ENCODE measurements at regions not wholly inside any gene's neighbourhood (a gene's known extent, or its start where the extent isn't known, plus 50 kb on each side); places are given as distances from the start of the nearest gene placed in this dataset.

DNA sequence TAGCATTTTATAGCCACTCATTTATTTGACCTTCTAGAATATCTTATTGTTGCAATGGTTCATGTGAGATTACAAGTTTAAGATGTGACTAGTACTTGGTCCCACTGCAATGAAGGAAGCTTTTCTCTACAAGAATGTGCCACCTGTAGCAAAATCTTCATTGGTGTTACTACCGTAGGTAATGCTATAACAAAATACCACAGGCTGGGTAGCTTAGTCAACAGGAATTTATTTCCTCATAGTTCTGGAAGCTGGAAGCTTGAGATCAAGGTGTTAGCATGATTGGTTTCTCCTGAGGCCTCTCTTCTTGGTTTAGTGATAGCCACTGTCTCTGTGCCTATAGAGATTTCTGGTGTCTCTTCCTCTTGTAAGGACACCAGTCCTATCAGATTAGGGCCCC lies 441.0 kb downstream of the GPM6A start:
- Mint-ChIP-seq H3K4me1 (no peaks in the 10 kb centered on the region), H3K27me3 (no peaks in the 10 kb centered on the region), H3K27ac (no peak overlapping the region), H3K9me3 (peaks cover 0 to 3% (median 0%) of the 10 kb centered on the region in 3 donors), H3K4me3 (no peak overlapping the region), H3K36me3 (no peaks in the 10 kb centered on the region)
- no peaks in the 10 kb centered on the region for H3K27me3 ChIP-seq (replicated peaks in 1 of 2; ENCODE audit: control insufficient read depth in 2 of 2, extremely low read depth in 1 of 2, insufficient read depth in 2 of 2, low read length in 1 of 2)
- POLR2A ChIA-PET = no interaction called here
- no peaks in the 10 kb centered on the region for H3K9me3 ChIP-seq
- no CpG with 5 or more reads among the region's 1 CpG for WGBS (ENCODE audit: insufficient coverage)
- H3K4me1 ChIP-seq (ENCODE audit: control insufficient read depth in 1 of 2, extremely low read depth in 1 of 2, insufficient read depth in 2 of 2, low read length in 2 of 2) = no peaks in the 10 kb centered on the region
- CTCF ChIA-PET = no interaction called here
- ATAC-seq (replicated peaks in 1 of 4) (no peak), DNase-seq (no peak)
- no peak overlapping the region for H3K4me3 ChIP-seq (ENCODE audit: control insufficient read depth in 1 of 2, extremely low read depth in 1 of 2, low read length in 1 of 2)
- no peak overlapping the region for H3K27ac ChIP-seq (ENCODE audit: low read length)
- H3K36me3 ChIP-seq (ENCODE audit: control insufficient read depth in 2 of 2, extremely low read depth in 1 of 2, insufficient read depth in 1 of 2, low read length in 1 of 2) = no peaks in the 10 kb centered on the region

DNA sequence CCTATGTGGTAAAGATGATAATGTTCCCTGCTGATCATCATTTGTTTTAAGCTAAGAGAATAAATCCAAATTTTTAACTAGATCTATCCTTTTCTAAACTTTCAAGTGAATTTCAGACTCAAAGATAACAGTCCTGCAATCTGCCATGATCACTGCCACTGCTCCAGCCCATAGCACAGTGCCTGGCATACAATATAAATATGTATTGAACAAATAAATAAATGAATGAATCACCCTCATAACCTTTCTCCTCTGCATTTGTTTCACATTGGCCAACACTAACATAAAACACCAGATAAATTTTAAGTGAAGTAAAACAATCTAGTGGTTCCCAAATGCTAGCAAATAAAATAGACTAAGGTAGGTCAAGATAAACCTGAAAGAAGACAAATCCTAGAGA lies 439.0 kb downstream of the GPM6A start:
- no peak overlapping the region for H3K27ac Mint-ChIP-seq
- no peaks in the 10 kb centered on the region for H3K4me1 Mint-ChIP-seq
- Histone ChIP-seq H3K27me3 (replicated peaks in 1 of 2; ENCODE audit: control insufficient read depth in 2 of 2, extremely low read depth in 1 of 2, insufficient read depth in 2 of 2, low read length in 1 of 2) (no peaks in the 10 kb centered on the region), H3K36me3 (ENCODE audit: control insufficient read depth in 2 of 2, extremely low read depth in 1 of 2, insufficient read depth in 1 of 2, low read length in 1 of 2) (no peaks in the 10 kb centered on the region), H3K9me3 (no peaks in the 10 kb centered on the region), H3K4me1 (ENCODE audit: control insufficient read depth in 1 of 2, extremely low read depth in 1 of 2, insufficient read depth in 2 of 2, low read length in 2 of 2) (no peaks in the 10 kb centered on the region), H3K4me3 (ENCODE audit: control insufficient read depth in 1 of 2, extremely low read depth in 1 of 2, low read length in 1 of 2) (no peak overlapping the region), H3K27ac (ENCODE audit: low read length) (no peak overlapping the region)
- no peaks in the 10 kb centered on the region for H3K27me3 Mint-ChIP-seq
- H3K9me3 Mint-ChIP-seq = no peaks in the 10 kb centered on the region
- DNase-seq (no peak), ATAC-seq (replicated peaks in 1 of 4) (no peak)
- no peaks in the 10 kb centered on the region for H3K36me3 Mint-ChIP-seq
- ChIA-PET CTCF (no interaction called here), POLR2A (no interaction called here)
- no peak overlapping the region for H3K4me3 Mint-ChIP-seq

DNA sequence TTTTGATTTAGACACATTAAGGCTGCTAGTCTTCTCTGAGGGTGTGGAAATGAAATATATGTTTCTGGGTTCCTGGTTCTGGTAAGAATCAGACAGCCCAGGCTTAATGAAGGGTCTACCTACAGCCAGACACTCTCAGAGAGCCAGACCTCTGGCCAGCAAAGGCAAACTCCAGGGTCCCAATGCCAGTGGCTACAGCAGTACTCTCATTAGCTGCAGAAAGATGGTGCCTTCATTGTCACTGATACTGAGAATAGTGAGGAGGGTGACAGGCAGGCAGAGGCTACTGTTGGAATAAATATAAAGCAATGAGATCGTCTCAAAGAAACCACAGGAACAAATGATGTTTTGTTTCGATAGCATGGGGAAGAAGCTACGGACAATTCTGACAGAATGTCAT lies 437.6 kb downstream of the GPM6A start:
- no peak overlapping the region for H3K4me3 Mint-ChIP-seq
- H3K36me3 Mint-ChIP-seq = no peaks in the 10 kb centered on the region
- CTCF ChIA-PET = no interaction called here

DNA sequence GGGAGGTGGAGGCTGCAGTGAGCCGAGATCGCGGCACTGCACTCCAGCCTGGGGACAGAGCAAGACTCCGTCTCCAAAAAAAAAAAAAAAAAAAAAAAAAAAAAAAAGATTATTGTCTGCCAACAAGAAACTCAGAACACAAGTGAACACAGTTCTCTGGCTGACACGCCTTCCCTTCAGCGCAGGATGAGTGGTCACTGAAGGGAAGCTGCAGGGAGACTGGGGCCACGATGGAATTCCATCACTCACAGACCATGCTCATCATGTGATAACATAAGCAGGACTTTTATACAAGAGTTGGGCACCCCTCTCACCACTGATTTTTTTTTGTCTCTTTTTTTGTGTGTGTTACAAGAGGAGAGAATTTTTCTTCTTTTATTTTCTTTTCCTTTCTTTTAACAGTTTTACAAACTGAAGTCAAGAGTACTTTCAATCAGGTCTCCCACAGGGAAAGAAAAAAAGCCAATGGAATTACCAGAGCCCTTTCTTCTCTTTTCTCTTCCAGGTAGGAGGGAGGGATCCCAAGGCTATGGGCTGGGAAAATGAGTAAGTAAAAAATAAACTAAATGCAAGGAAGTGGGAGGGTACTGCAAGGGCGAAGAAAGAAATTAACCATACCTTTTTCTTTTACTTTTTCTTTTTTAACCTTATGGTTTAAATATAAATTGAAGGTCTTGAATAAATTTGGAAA lies 435.6 kb downstream of the GPM6A start:
- POLR2A ChIA-PET = no interaction called here
- no peak overlapping the region for H3K27ac ChIP-seq (ENCODE audit: low read length)

More for the DNA sequence above, 437.6 kb downstream of the GPM6A start:
- Mint-ChIP-seq H3K27me3 (no peaks in the 10 kb centered on the region), H3K27ac (no peak overlapping the region), H3K9me3 (no peaks in the 10 kb centered on the region), H3K4me1 (no peaks in the 10 kb centered on the region)
- Histone ChIP-seq H3K9me3 (no peaks in the 10 kb centered on the region), H3K27ac (ENCODE audit: low read length) (no peak overlapping the region), H3K4me3 (ENCODE audit: control insufficient read depth in 1 of 2, extremely low read depth in 1 of 2, low read length in 1 of 2) (no peak overlapping the region), H3K4me1 (ENCODE audit: control insufficient read depth in 1 of 2, extremely low read depth in 1 of 2, insufficient read depth in 2 of 2, low read length in 2 of 2) (no peaks in the 10 kb centered on the region), H3K27me3 (replicated peaks in 1 of 2; ENCODE audit: control insufficient read depth in 2 of 2, extremely low read depth in 1 of 2, insufficient read depth in 2 of 2, low read length in 1 of 2) (no peaks in the 10 kb centered on the region), H3K36me3 (ENCODE audit: control insufficient read depth in 2 of 2, extremely low read depth in 1 of 2, insufficient read depth in 1 of 2, low read length in 1 of 2) (no peaks in the 10 kb centered on the region)
- 97% methylated on average over 3 of the region's 3 CpGs for WGBS (ENCODE audit: insufficient coverage)
- ATAC-seq (replicated peaks in 1 of 4) (no peak), DNase-seq (no peak)
- POLR2A ChIA-PET = no interaction called here

DNA sequence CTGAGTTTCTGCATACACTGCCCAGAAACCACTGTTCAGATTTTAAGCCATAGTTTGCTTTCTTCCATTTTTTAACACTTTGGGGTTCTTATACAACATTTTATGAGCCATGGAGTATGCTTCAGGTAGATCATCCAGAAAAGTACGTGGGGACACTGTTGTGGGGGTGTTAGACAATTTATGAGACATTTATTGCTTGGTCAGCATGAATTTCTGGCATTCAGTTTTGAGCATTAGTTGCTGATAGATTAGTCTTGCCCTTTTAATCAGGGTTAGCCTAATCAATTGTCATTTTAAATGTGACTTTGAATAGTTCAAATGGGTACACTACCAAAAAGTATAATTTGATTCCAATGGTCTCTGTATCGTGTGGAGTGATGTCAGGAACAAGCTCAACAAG lies 434.9 kb downstream of the GPM6A start:
- no peaks in the 10 kb centered on the region for H3K36me3 ChIP-seq (ENCODE audit: control insufficient read depth in 2 of 2, extremely low read depth in 1 of 2, insufficient read depth in 1 of 2, low read length in 1 of 2)
- CTCF ChIA-PET = no interaction called here
- 17% methylated on average over 1 of the region's 2 CpGs for WGBS (ENCODE audit: insufficient coverage)
- POLR2A ChIA-PET = no interaction called here
- no peaks in the 10 kb centered on the region for H3K27me3 Mint-ChIP-seq
- H3K27ac ChIP-seq (ENCODE audit: low read length) = no peak overlapping the region
- H3K9me3 ChIP-seq = no peaks in the 10 kb centered on the region
- H3K4me3 ChIP-seq (ENCODE audit: control insufficient read depth in 1 of 2, extremely low read depth in 1 of 2, low read length in 1 of 2) = no peak overlapping the region
- H3K9me3 Mint-ChIP-seq = no peaks in the 10 kb centered on the region
- no peaks in the 10 kb centered on the region for H3K4me1 ChIP-seq (ENCODE audit: control insufficient read depth in 1 of 2, extremely low read depth in 1 of 2, insufficient read depth in 2 of 2, low read length in 2 of 2)
- no peaks in the 10 kb centered on the region for H3K4me1 Mint-ChIP-seq
- H3K4me3 Mint-ChIP-seq = no peak overlapping the region
- DNase-seq (no peak), ATAC-seq (replicated peaks in 1 of 4) (no peak)
- H3K36me3 Mint-ChIP-seq = no peaks in the 10 kb centered on the region
- no peaks in the 10 kb centered on the region for H3K27me3 ChIP-seq (replicated peaks in 1 of 2; ENCODE audit: control insufficient read depth in 2 of 2, extremely low read depth in 1 of 2, insufficient read depth in 2 of 2, low read length in 1 of 2)
- H3K27ac Mint-ChIP-seq = no peak overlapping the region

More for the DNA sequence above, 435.6 kb downstream of the GPM6A start:
- Mint-ChIP-seq H3K9me3 (no peaks in the 10 kb centered on the region), H3K36me3 (no peaks in the 10 kb centered on the region), H3K27me3 (no peaks in the 10 kb centered on the region), H3K4me3 (no peak overlapping the region), H3K27ac (no peak overlapping the region), H3K4me1 (no peaks in the 10 kb centered on the region)
- ATAC-seq (replicated peaks in 1 of 4) = no peak
- WGBS (ENCODE audit: insufficient coverage) = 100% methylated on average over 2 of the region's 8 CpGs
- CTCF ChIA-PET = no interaction called here
- Histone ChIP-seq H3K36me3 (ENCODE audit: control insufficient read depth in 2 of 2, extremely low read depth in 1 of 2, insufficient read depth in 1 of 2, low read length in 1 of 2) (no peaks in the 10 kb centered on the region), H3K4me1 (ENCODE audit: control insufficient read depth in 1 of 2, extremely low read depth in 1 of 2, insufficient read depth in 2 of 2, low read length in 2 of 2) (no peaks in the 10 kb centered on the region), H3K4me3 (ENCODE audit: control insufficient read depth in 1 of 2, extremely low read depth in 1 of 2, low read length in 1 of 2) (no peak overlapping the region), H3K27me3 (replicated peaks in 1 of 2; ENCODE audit: control insufficient read depth in 2 of 2, extremely low read depth in 1 of 2, insufficient read depth in 2 of 2, low read length in 1 of 2) (no peaks in the 10 kb centered on the region), H3K9me3 (no peaks in the 10 kb centered on the region)
- DNase-seq = no peak

DNA sequence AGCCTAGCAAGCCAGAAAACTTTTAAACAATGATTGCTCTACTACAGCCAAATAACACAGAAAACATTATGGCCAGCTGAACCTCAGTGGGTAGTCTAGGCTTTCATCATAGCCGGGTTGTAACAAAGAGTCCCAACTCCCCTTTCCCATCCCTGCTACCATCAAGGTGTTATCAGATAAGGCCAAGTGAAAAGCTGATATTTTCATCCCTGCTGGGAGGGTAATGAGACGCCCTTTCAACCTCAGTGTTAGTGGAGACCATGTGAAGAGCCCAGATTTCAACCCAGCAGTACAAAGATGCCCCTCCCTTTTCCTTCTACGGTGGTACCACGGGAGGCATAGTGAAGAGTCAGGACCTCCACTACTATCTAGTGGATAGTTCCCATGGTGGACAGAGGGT lies 433.7 kb downstream of the GPM6A start:
- ChIA-PET POLR2A (no interaction called here), CTCF (no interaction called here)

DNA sequence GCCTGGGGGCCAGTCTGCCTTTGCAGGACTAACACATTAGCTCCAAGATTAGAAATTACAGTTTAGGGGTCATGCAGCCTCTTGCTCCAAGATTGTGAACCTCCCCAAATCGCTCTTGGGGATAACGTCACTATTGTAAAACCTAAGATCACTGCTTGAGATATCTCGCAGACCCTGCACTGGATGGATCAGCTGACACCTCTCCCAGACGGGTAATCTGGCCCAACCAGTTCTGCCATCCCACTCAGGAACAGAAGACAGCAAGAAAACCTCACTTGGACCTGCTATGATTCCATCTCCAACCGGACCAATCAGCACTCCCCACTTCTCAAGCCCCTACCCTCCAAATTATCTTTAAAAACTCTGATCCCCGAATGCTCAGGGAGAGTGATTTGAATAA lies 431.2 kb downstream of the GPM6A start:
- no peaks in the 10 kb centered on the region for H3K27me3 ChIP-seq (replicated peaks in 1 of 2; ENCODE audit: control insufficient read depth in 2 of 2, extremely low read depth in 1 of 2, insufficient read depth in 2 of 2, low read length in 1 of 2)
- no peaks in the 10 kb centered on the region for H3K36me3 ChIP-seq (ENCODE audit: control insufficient read depth in 2 of 2, extremely low read depth in 1 of 2, insufficient read depth in 1 of 2, low read length in 1 of 2)
- no peaks in the 10 kb centered on the region for H3K9me3 Mint-ChIP-seq
- no peak overlapping the region for H3K27ac ChIP-seq (ENCODE audit: low read length)
- no peaks in the 10 kb centered on the region for H3K36me3 Mint-ChIP-seq
- H3K4me3 ChIP-seq (ENCODE audit: control insufficient read depth in 1 of 2, extremely low read depth in 1 of 2, low read length in 1 of 2) = no peak overlapping the region
- no peaks in the 10 kb centered on the region for H3K9me3 ChIP-seq
- H3K4me3 Mint-ChIP-seq = no peak overlapping the region
- 82% methylated on average over 4 of the region's 6 CpGs for WGBS (ENCODE audit: insufficient coverage)
- H3K27me3 Mint-ChIP-seq = no peaks in the 10 kb centered on the region
- H3K27ac Mint-ChIP-seq = no peak overlapping the region
- no peaks in the 10 kb centered on the region for H3K4me1 Mint-ChIP-seq
- ATAC-seq (replicated peaks in 1 of 4) (no peak), DNase-seq (no peak)
- ChIA-PET CTCF (no interaction called here), POLR2A (no interaction called here)
- no peaks in the 10 kb centered on the region for H3K4me1 ChIP-seq (ENCODE audit: control insufficient read depth in 1 of 2, extremely low read depth in 1 of 2, insufficient read depth in 2 of 2, low read length in 2 of 2)

More for the DNA sequence above, 433.7 kb downstream of the GPM6A start:
- H3K9me3 ChIP-seq = no peaks in the 10 kb centered on the region
- WGBS (ENCODE audit: insufficient coverage) = 100% methylated on average over 1 of the region's 4 CpGs
- H3K36me3 ChIP-seq (ENCODE audit: control insufficient read depth in 2 of 2, extremely low read depth in 1 of 2, insufficient read depth in 1 of 2, low read length in 1 of 2) = no peaks in the 10 kb centered on the region
- no peak for DNase-seq
- no peaks in the 10 kb centered on the region for H3K4me1 ChIP-seq (ENCODE audit: control insufficient read depth in 1 of 2, extremely low read depth in 1 of 2, insufficient read depth in 2 of 2, low read length in 2 of 2)
- Mint-ChIP-seq H3K4me3 (no peak overlapping the region), H3K36me3 (no peaks in the 10 kb centered on the region), H3K9me3 (no peaks in the 10 kb centered on the region), H3K4me1 (no peaks in the 10 kb centered on the region), H3K27ac (no peak overlapping the region), H3K27me3 (no peaks in the 10 kb centered on the region)
- H3K4me3 ChIP-seq (ENCODE audit: control insufficient read depth in 1 of 2, extremely low read depth in 1 of 2, low read length in 1 of 2) = no peak overlapping the region
- H3K27me3 ChIP-seq (replicated peaks in 1 of 2; ENCODE audit: control insufficient read depth in 2 of 2, extremely low read depth in 1 of 2, insufficient read depth in 2 of 2, low read length in 1 of 2) = no peaks in the 10 kb centered on the region
- no peak for ATAC-seq (replicated peaks in 1 of 4)
- no peak overlapping the region for H3K27ac ChIP-seq (ENCODE audit: low read length)
